ENCODE measurements at regions not wholly inside any gene's neighbourhood (a gene's known extent, or its start where the extent isn't known, plus 50 kb on each side); places are given as distances from the start of the nearest gene placed in this dataset.
"Not testable (repeated sequence)": the region's sequence is repeated elsewhere in the genome, so short reads cannot be mapped to it uniquely, and the experiment has no call there.

DNA sequence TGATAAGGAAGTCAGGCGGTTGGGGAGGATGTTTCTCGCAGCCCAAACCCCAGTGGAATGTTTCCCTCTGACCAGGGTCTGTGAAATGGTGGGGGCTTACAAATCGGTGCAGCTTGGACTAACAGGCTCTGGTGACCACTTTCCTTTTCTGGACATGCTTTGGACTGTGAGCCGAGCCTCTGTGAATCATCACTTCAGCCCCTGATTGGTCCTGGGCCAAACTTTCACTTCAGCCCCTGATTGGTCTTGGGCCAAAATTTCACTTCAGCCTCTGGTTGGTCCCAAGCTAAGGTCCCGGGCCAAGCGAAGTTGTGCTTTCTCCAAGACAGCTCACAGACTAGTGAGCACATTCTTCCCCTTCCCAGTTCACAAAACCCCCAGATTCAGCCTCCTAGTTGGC lies 223.7 kb upstream of the ANKRD20A1 start:
- not testable (repeated sequence) for DNase-seq; H3K4me1 ChIP-seq (ENCODE audit: insufficient read depth, low read length); H3K4me2 ChIP-seq (ENCODE audit: insufficient read depth, low read length); H3K27me3 ChIP-seq (ENCODE audit: insufficient read depth, low read length, poor library complexity); H3K27ac ChIP-seq (ENCODE audit: low read length); H4K20me1 ChIP-seq (ENCODE audit: insufficient read depth, low read length); H3K36me3 ChIP-seq (ENCODE audit: insufficient read depth, low read length); H2AFZ ChIP-seq (ENCODE audit: low read depth, low read length); H3K9me3 ChIP-seq (ENCODE audit: insufficient read depth, low read length, severe bottlenecking); H3K4me3 ChIP-seq (ENCODE audit: low read depth in 1 of 2, low read length in 2 of 2); ATAC-seq (ENCODE audit: insufficient read depth, low read depth); H3K79me2 ChIP-seq (ENCODE audit: insufficient read depth, low read length); H3K9ac ChIP-seq (ENCODE audit: low read depth, low read length)

GRCh38 chr9:67611900-67612299 lies 246.8 kb upstream of the ANKRD20A1 start:
- ATAC-seq (ENCODE audit: insufficient read depth, low read depth) = peak; percentile 42; the same call in 1 of the 3 replicates
- H3K27me3 ChIP-seq (ENCODE audit: insufficient read depth, low read length, poor library complexity); H3K4me1 ChIP-seq (ENCODE audit: insufficient read depth, low read length); H4K20me1 ChIP-seq (ENCODE audit: insufficient read depth, low read length); H3K36me3 ChIP-seq (ENCODE audit: insufficient read depth, low read length); H3K27ac ChIP-seq (ENCODE audit: low read length); H3K9ac ChIP-seq (ENCODE audit: low read depth, low read length); H2AFZ ChIP-seq (ENCODE audit: low read depth, low read length); DNase-seq; H3K4me2 ChIP-seq (ENCODE audit: insufficient read depth, low read length); H3K4me3 ChIP-seq (ENCODE audit: low read depth in 1 of 2, low read length in 2 of 2); H3K79me2 ChIP-seq (ENCODE audit: insufficient read depth, low read length); H3K9me3 ChIP-seq (ENCODE audit: insufficient read depth, low read length, severe bottlenecking): not testable (repeated sequence)

- not testable (repeated sequence) for H3K4me1 ChIP-seq (ENCODE audit: insufficient read depth, low read length); DNase-seq; H2AFZ ChIP-seq (ENCODE audit: low read depth, low read length); H3K27ac ChIP-seq (ENCODE audit: low read length); H3K9me3 ChIP-seq (ENCODE audit: insufficient read depth, low read length, severe bottlenecking); H3K4me3 ChIP-seq (ENCODE audit: low read depth in 1 of 2, low read length in 2 of 2); H3K27me3 ChIP-seq (ENCODE audit: insufficient read depth, low read length, poor library complexity); H3K9ac ChIP-seq (ENCODE audit: low read depth, low read length); H4K20me1 ChIP-seq (ENCODE audit: insufficient read depth, low read length); H3K36me3 ChIP-seq (ENCODE audit: insufficient read depth, low read length); H3K4me2 ChIP-seq (ENCODE audit: insufficient read depth, low read length); H3K79me2 ChIP-seq (ENCODE audit: insufficient read depth, low read length); ATAC-seq (ENCODE audit: insufficient read depth, low read depth)
Measured at GRCh38 chr9:67609872-67610271, 248.9 kb upstream of the ANKRD20A1 start.

- not testable (repeated sequence) for H4K20me1 ChIP-seq (ENCODE audit: insufficient read depth, low read length); H3K27ac ChIP-seq (ENCODE audit: low read length); H3K4me2 ChIP-seq (ENCODE audit: insufficient read depth, low read length); H3K9me3 ChIP-seq (ENCODE audit: insufficient read depth, low read length, severe bottlenecking); H3K79me2 ChIP-seq (ENCODE audit: insufficient read depth, low read length); H3K4me3 ChIP-seq (ENCODE audit: low read depth in 1 of 2, low read length in 2 of 2); H2AFZ ChIP-seq (ENCODE audit: low read depth, low read length); DNase-seq; ATAC-seq (ENCODE audit: insufficient read depth, low read depth); H3K27me3 ChIP-seq (ENCODE audit: insufficient read depth, low read length, poor library complexity); H3K9ac ChIP-seq (ENCODE audit: low read depth, low read length); H3K4me1 ChIP-seq (ENCODE audit: insufficient read depth, low read length); H3K36me3 ChIP-seq (ENCODE audit: insufficient read depth, low read length)
Measured at GRCh38 chr9:67609435-67609834, 249.3 kb upstream of the ANKRD20A1 start.

- not testable (repeated sequence) for H2AFZ ChIP-seq (ENCODE audit: low read depth, low read length); H3K4me3 ChIP-seq (ENCODE audit: low read depth in 1 of 2, low read length in 2 of 2); H3K36me3 ChIP-seq (ENCODE audit: insufficient read depth, low read length); H3K27me3 ChIP-seq (ENCODE audit: insufficient read depth, low read length, poor library complexity); H3K9ac ChIP-seq (ENCODE audit: low read depth, low read length); ATAC-seq (ENCODE audit: insufficient read depth, low read depth); DNase-seq; H3K27ac ChIP-seq (ENCODE audit: low read length); H3K9me3 ChIP-seq (ENCODE audit: insufficient read depth, low read length, severe bottlenecking); H3K4me1 ChIP-seq (ENCODE audit: insufficient read depth, low read length); H4K20me1 ChIP-seq (ENCODE audit: insufficient read depth, low read length); H3K4me2 ChIP-seq (ENCODE audit: insufficient read depth, low read length); H3K79me2 ChIP-seq (ENCODE audit: insufficient read depth, low read length)
Measured at GRCh38 chr9:67605113-67605512, 253.6 kb upstream of the ANKRD20A1 start.

DNA sequence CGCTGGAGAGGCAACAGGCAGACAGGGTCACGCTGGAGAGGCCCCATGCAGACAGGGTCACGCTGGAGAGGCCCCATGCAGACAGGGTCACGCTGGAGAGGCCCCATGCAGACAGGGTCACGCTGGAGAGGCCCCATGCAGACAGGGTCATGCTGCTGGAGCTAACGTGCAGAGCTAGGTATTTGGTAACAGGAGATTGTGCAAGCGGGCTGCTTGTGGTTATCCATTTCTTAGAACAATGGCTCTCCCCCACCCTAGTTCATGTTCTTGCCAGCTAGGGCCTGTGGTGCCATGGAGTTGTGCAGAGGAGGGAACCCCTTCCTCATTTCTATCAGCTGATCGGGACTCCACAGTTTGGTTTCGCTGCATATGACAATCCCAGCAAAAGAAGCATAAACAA lies 255.1 kb upstream of the ANKRD20A1 start:
- not testable (repeated sequence) for H3K9me3 ChIP-seq (ENCODE audit: insufficient read depth, low read length, severe bottlenecking); ATAC-seq (ENCODE audit: insufficient read depth, low read depth); H3K79me2 ChIP-seq (ENCODE audit: insufficient read depth, low read length); H3K4me3 ChIP-seq (ENCODE audit: low read depth in 1 of 2, low read length in 2 of 2); DNase-seq; H3K4me1 ChIP-seq (ENCODE audit: insufficient read depth, low read length); H3K4me2 ChIP-seq (ENCODE audit: insufficient read depth, low read length); H3K27me3 ChIP-seq (ENCODE audit: insufficient read depth, low read length, poor library complexity); H3K27ac ChIP-seq (ENCODE audit: low read length); H3K36me3 ChIP-seq (ENCODE audit: insufficient read depth, low read length); H3K9ac ChIP-seq (ENCODE audit: low read depth, low read length); H4K20me1 ChIP-seq (ENCODE audit: insufficient read depth, low read length); H2AFZ ChIP-seq (ENCODE audit: low read depth, low read length)

DNA sequence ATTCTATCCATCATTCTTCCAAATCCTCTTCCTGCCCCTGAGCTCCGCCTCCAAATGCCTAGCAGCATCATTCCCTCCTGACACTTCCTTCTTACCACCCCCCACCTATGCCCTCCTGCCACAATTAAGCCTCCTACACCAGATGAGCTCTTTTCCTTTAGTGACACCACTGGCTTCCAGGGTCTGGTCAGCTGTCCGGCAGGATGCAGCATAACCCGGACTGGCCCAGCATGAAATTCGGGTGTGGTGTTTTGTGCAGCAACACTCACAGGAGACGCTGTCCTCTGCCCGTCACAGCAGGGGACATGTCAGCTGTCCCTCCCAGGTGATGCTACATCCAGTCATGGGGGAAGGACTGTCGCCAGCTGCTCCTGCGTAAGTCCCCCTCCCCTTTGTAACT lies 266.3 kb upstream of the ANKRD20A1 start:
- H3K4me3 ChIP-seq (ENCODE audit: low read depth in 1 of 2, low read length in 2 of 2); H4K20me1 ChIP-seq (ENCODE audit: insufficient read depth, low read length); H3K9me3 ChIP-seq (ENCODE audit: insufficient read depth, low read length, severe bottlenecking); H2AFZ ChIP-seq (ENCODE audit: low read depth, low read length); H3K36me3 ChIP-seq (ENCODE audit: insufficient read depth, low read length); H3K4me1 ChIP-seq (ENCODE audit: insufficient read depth, low read length); H3K4me2 ChIP-seq (ENCODE audit: insufficient read depth, low read length); H3K9ac ChIP-seq (ENCODE audit: low read depth, low read length); H3K27ac ChIP-seq (ENCODE audit: low read length); H3K27me3 ChIP-seq (ENCODE audit: insufficient read depth, low read length, poor library complexity); DNase-seq; H3K79me2 ChIP-seq (ENCODE audit: insufficient read depth, low read length); ATAC-seq (ENCODE audit: insufficient read depth, low read depth): not testable (repeated sequence)

DNA sequence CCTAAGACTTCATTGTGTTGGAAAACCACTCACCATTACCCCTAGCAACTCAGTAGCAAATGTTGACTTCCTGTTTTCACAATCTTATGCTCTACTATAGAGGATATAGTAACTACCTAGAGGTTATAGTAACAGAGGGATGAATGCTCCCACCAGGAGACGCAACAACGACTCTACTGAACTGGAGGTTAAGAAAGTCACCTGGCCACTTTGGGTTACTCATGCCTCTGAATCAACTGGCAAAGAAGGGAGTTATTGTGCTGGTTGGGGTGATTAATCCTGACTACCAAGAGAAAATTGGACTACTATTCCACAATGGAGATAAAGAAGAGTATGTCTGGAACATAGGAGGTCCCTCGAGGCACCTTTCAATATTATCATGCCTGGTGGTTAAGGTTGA lies 302.9 kb upstream of the ANKRD20A1 start:
- not testable (repeated sequence) for H3K36me3 ChIP-seq (ENCODE audit: insufficient read depth, low read length); H3K9me3 ChIP-seq (ENCODE audit: insufficient read depth, low read length, severe bottlenecking); H3K4me1 ChIP-seq (ENCODE audit: insufficient read depth, low read length); ATAC-seq (ENCODE audit: insufficient read depth, low read depth); H3K27ac ChIP-seq (ENCODE audit: low read length); H4K20me1 ChIP-seq (ENCODE audit: insufficient read depth, low read length); H3K4me3 ChIP-seq (ENCODE audit: low read depth in 1 of 2, low read length in 2 of 2); H3K79me2 ChIP-seq (ENCODE audit: insufficient read depth, low read length); DNase-seq; H3K4me2 ChIP-seq (ENCODE audit: insufficient read depth, low read length); H3K27me3 ChIP-seq (ENCODE audit: insufficient read depth, low read length, poor library complexity); H2AFZ ChIP-seq (ENCODE audit: low read depth, low read length); H3K9ac ChIP-seq (ENCODE audit: low read depth, low read length)

DNA sequence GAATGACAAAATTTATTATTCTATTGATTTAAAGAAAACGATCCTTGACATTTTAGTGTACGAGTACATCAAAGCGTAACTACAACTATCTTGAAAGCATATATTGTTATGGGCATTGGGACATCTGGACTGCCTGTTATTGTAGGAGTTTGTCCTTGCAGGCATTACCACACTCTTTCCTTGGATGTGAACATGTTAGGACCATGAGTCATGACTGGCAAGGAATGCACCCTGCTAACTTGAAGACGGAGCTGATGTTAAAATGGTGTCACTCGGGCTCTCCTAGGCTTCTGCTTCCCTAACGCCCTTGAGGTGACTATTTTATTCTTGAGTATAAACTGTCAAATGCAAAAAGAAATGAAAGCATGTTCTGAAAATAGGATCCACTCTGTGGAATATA lies 308.7 kb upstream of the ANKRD20A1 start:
- H3K9ac ChIP-seq (ENCODE audit: low read depth, low read length); H3K4me1 ChIP-seq (ENCODE audit: insufficient read depth, low read length); H3K36me3 ChIP-seq (ENCODE audit: insufficient read depth, low read length); H3K4me3 ChIP-seq (ENCODE audit: low read depth in 1 of 2, low read length in 2 of 2); H4K20me1 ChIP-seq (ENCODE audit: insufficient read depth, low read length); H3K27ac ChIP-seq (ENCODE audit: low read length); H3K79me2 ChIP-seq (ENCODE audit: insufficient read depth, low read length); H2AFZ ChIP-seq (ENCODE audit: low read depth, low read length); ATAC-seq (ENCODE audit: insufficient read depth, low read depth); DNase-seq; H3K27me3 ChIP-seq (ENCODE audit: insufficient read depth, low read length, poor library complexity); H3K4me2 ChIP-seq (ENCODE audit: insufficient read depth, low read length); H3K9me3 ChIP-seq (ENCODE audit: insufficient read depth, low read length, severe bottlenecking): not testable (repeated sequence)

Measured in DND-41 (cell line).